Gastroesophageal sphincter (tissue), 4 donors: ENCODE measurements at regions not wholly inside any gene's neighbourhood (a gene's known extent, or its start where the extent isn't known, plus 50 kb on each side); places are given as distances from the start of the nearest gene placed in this dataset.
"Not testable (repeated sequence)": the region's sequence is repeated elsewhere in the genome, so short reads cannot be mapped to it uniquely, and the experiment has no call there.

Source experiments
- ATAC-seq: fragments of 150-250 bp; one replicate; pipeline ENCODE4 v1.9.1; 2016; ENCODE audit warnings: mild to moderate bottlenecking, moderate library complexity
- H3K27ac ChIP-seq, 4 donors: fragments of 200-600 bp; sonication (generic) in 3 of 4; 1 replicate in 3 of 4; 2 replicates in 1 of 4; pipeline ENCODE4 v1.5.1; 2016 to 2019
- H3K27me3 ChIP-seq: fragments of 200-600 bp; sonication (generic); one replicate; pipeline ENCODE4 v1.5.1; 2019
- H3K36me3 ChIP-seq, 2 donors: fragments of 200-600 bp; sonication (generic); one replicate each; pipeline ENCODE4 v1.5.1; 2019; ENCODE audit warnings: control low read depth in 1 of 2
- H3K4me1 ChIP-seq, 3 donors: fragments of 200-600 bp; sonication (generic); 1 replicate in 2 of 3; 2 replicates in 1 of 3; pipeline ENCODE4 v1.5.1; 2016 to 2019; ENCODE audit warnings: control low read depth in 2 of 3
- H3K4me3 ChIP-seq, 2 donors: fragments of 200-600 bp; sonication (generic); one replicate each; pipeline ENCODE4 v1.5.1; 2019; ENCODE audit warnings: mild to moderate bottlenecking in 1 of 2, moderate library complexity in 1 of 2
- H3K9me3 ChIP-seq, 3 donors: fragments of 200-600 bp; sonication (generic); one replicate each; pipeline ENCODE4 v1.5.1; 2017 to 2019; ENCODE audit warnings: control low read depth in 2 of 3
- CTCF ChIP-seq, 4 experiments: fragments of 200-600 bp in 2 of 4; fragments of 450-650 bp in 2 of 4; sonication (generic) in 1 of 4; IDR thresholded peaks; one replicate each; pipeline ENCODE4 v1.5.1; 2017 to 2019; ENCODE audit warnings: antibody characterized with exemption in 4 of 4, mild to moderate bottlenecking in 2 of 4, moderate library complexity in 2 of 4
- EP300 ChIP-seq: sonication (generic); formaldehyde crosslinking; IDR thresholded peaks from one replicate; pipeline ENCODE4 v1.6.1; 2017; ENCODE audit warnings: antibody characterized with exemption, mild to moderate bottlenecking
- POLR2A ChIP-seq, 2 donors: fragments of 450-650 bp; IDR thresholded peaks; one replicate each; pipeline ENCODE4 v1.6.1; 2017; ENCODE audit warnings: antibody characterized with exemption in 2 of 2, mild to moderate bottlenecking in 2 of 2, moderate library complexity in 1 of 2
- POLR2AphosphoS5 ChIP-seq: sonication (generic); formaldehyde crosslinking; IDR thresholded peaks from one replicate; pipeline ENCODE4 v1.6.1; 2017; ENCODE audit warnings: antibody characterized with exemption
- WGBS, 2 donors: methylation state at CpG; one replicate each; pipeline ENCODE4 v1.1.5; 2018; ENCODE audit warnings: low coverage in 1 of 2; 5-methylcytosine and 5-hydroxymethylcytosine counted together

- WGBS, 2 donors: 76 to 100% methylated on average over 2 of the region's 2 CpGs
- no peak for TF ChIP-seq POLR2A (IDR thresholded peaks at IDR 0.05)
Observed at GRCh38 chr11:29449281-29450074, 567.4 kb downstream of the KCNA4 start.

GRCh38 chr11:29448246-29448877, 568.5 kb downstream of the KCNA4 start:
- peak in 3 of 4 experiments; percentile 44 to 60 (median 51) for TF ChIP-seq CTCF (IDR thresholded peaks at IDR 0.05)
- TF ChIP-seq POLR2A (IDR thresholded peaks at IDR 0.05): no peak
- Histone ChIP-seq H3K27me3 (no peaks in the 10 kb centered on the region), H3K4me3 (no peak overlapping the region), H3K9me3 (no peaks in the 10 kb centered on the region), H3K27ac (no peak overlapping the region), H3K36me3 (no peaks in the 10 kb centered on the region), H3K4me1 (no peaks in the 10 kb centered on the region)
- no peak for ATAC-seq
- WGBS, 2 donors: 33 to 50% methylated on average over 3 of the region's 3 CpGs

More at GRCh38 chr11:29449281-29450074, 567.4 kb downstream of the KCNA4 start:
- Histone ChIP-seq H3K9me3 (no peaks in the 10 kb centered on the region), H3K4me3 (no peak overlapping the region), H3K27ac (no peak overlapping the region), H3K27me3 (no peaks in the 10 kb centered on the region), H3K36me3 (no peaks in the 10 kb centered on the region), H3K4me1 (no peaks in the 10 kb centered on the region)
- ATAC-seq: no peak

- H3K4me1 ChIP-seq: no peaks in the 10 kb centered on the region
- H3K9me3 ChIP-seq: no peaks in the 10 kb centered on the region
- no peak overlapping the region for H3K27ac ChIP-seq
- no peak overlapping the region for H3K4me3 ChIP-seq
- 55% methylated on average over 1 of the region's 1 CpG; no CpG with 5 or more reads in 1 of the 2 donors for WGBS, 2 donors
- H3K27me3 ChIP-seq: no peaks in the 10 kb centered on the region
- ATAC-seq: no peak
- TF ChIP-seq POLR2A (IDR thresholded peaks at IDR 0.05) (no peak), CTCF (IDR thresholded peaks at IDR 0.05) (no peak), EP300 (no peak), POLR2AphosphoS5 (no peak)
- H3K36me3 ChIP-seq: no peaks in the 10 kb centered on the region
Observed at GRCh38 chr11:29447821-29448220, 569.0 kb downstream of the KCNA4 start.

- WGBS, 2 donors: 93 to 95% methylated on average over 3 to 5 of the region's 7 CpGs
- Histone ChIP-seq H3K36me3 (no peaks in the 10 kb centered on the region), H3K4me1 (no peaks in the 10 kb centered on the region), H3K9me3 (no peaks in the 10 kb centered on the region), H3K27me3 (no peaks in the 10 kb centered on the region), H3K4me3 (no peak overlapping the region), H3K27ac (no peak overlapping the region)
- TF ChIP-seq CTCF (IDR thresholded peaks at IDR 0.05) (no peak), POLR2A (IDR thresholded peaks at IDR 0.05) (no peak)
- ATAC-seq: no peak
Observed at GRCh38 chr11:29446132-29446531, 570.7 kb downstream of the KCNA4 start.

GRCh38 chr11:29445191-29445590, 571.6 kb downstream of the KCNA4 start:
- H3K27me3 ChIP-seq, ATAC-seq, H3K36me3 ChIP-seq, H3K9me3 ChIP-seq, H3K4me1 ChIP-seq, H3K4me3 ChIP-seq, H3K27ac ChIP-seq: not testable (repeated sequence)
- 83 to 97% methylated on average over 3 of the region's 3 CpGs for WGBS, 2 donors

GRCh38 chr11:29438815-29439214, 578.0 kb downstream of the KCNA4 start:
- ATAC-seq: no peak
- 86 to 94% methylated on average over 1 of the region's 1 CpG for WGBS, 2 donors
- H3K36me3 ChIP-seq: no peaks in the 10 kb centered on the region
- no peak overlapping the region for H3K27ac ChIP-seq
- H3K27me3 ChIP-seq: no peaks in the 10 kb centered on the region
- H3K9me3 ChIP-seq: no peaks in the 10 kb centered on the region
- H3K4me3 ChIP-seq: no peak overlapping the region
- H3K4me1 ChIP-seq: no peaks in the 10 kb centered on the region
- TF ChIP-seq POLR2A (IDR thresholded peaks at IDR 0.05): no peak
- TF ChIP-seq POLR2AphosphoS5: no peak
- TF ChIP-seq EP300: no peak
- no peak for TF ChIP-seq CTCF (IDR thresholded peaks at IDR 0.05)
